ENCODE measurements at regions not wholly inside any gene's neighbourhood (a gene's known extent, or its start where the extent isn't known, plus 50 kb on each side); places are given as distances from the start of the nearest gene placed in this dataset.
A peak's percentile ranks its signal among the peaks of the same experiment; 100 is the strongest.

DNA sequence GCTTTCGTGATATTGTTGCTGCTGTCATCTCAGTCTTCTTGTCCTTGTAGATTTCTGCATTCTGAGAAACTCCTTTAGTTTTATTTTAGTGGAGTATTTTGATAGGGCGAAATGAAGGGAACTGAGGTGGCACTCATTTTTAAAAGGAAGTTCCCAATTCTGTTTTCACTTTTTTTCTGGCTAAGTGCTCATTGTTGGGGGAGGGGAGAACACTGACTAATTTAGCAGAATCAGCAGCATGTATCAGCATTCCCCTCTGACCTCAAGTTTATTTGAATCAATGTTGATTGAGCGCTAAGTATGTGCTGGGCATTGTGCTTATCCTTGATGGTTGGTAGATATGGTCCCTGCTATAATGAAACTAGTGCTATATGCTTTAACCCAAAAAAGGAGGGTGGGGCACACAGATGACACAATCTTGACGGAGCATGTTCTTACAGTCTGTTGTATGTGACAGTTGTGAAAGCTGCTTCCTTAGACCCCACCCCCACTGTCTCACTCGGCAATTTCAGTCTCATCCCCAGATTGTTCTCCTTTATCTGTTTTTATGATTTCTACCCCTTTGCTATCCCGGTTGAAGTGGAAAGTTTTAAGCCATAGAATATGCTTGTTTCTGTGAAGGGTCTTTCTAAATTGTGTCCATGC lies 262.4 kb downstream of the SOX4 start:
- Histone ChIP-seq H3K79me1 (ENCODE audit: low read depth in 1 of 2, low read length in 2 of 2) (peaks cover 0 to 12% of the 10 kb centered on the region in 2 experiments; a peak in 1 of 4 replicates), H3K27me3 (ENCODE audit: control insufficient read depth, insufficient read depth, low read length) (no peaks in the 10 kb centered on the region), H4K5ac (ENCODE audit: low read depth, low read length) (no peak overlapping the region), H2AK9ac (replicated peaks; ENCODE audit: low read depth, low read length, poor library complexity) (no peak overlapping the region), H3K4me1 (ENCODE audit: control insufficient read depth, insufficient read depth, low read length) (peaks cover 4% of the 10 kb centered on the region; the same call in 1 of the 2 replicates), H3K9ac (ENCODE audit: low read depth, low read length) (no peak overlapping the region), H3K9me1 (ENCODE audit: insufficient read depth, low read length) (peaks cover 4% of the 10 kb centered on the region), H3K4ac (ENCODE audit: low read depth, low read length) (peak overlapping the region; percentile 54), H2BK5ac (ENCODE audit: low read depth, low read length, poor library complexity, severe bottlenecking) (peak overlapping the region; percentile 56), H3K9me3 (ENCODE audit: control insufficient read depth, insufficient read depth, low read length) (peaks cover 2% of the 10 kb centered on the region; the same call in 1 of the 2 replicates), H2BK15ac (ENCODE audit: low read depth, low read length) (peak overlapping the region; percentile 25; the same call in 1 of the 3 replicates), H2BK120ac (ENCODE audit: low read depth, low read length) (peak overlapping the region; percentile 30), H2AK5ac (ENCODE audit: low read depth, low read length) (peak overlapping the region; percentile 92), H3K27ac (ENCODE audit: insufficient read depth, low read length) (peak overlapping the region; percentile 31; the same call in 1 of the 2 replicates), H3K23ac (ENCODE audit: low read depth, low read length) (no peak overlapping the region), H3K4me2 (ENCODE audit: low read depth, low read length) (peak overlapping the region; percentile 45), H3K36me3 (ENCODE audit: control insufficient read depth, insufficient read depth, low read length) (no peaks in the 10 kb centered on the region), H3K56ac (ENCODE audit: extremely low read depth, insufficient read depth, low read length) (no peak overlapping the region), H3K4me3 (ENCODE audit: insufficient read depth, low read depth, low read length) (no peak overlapping the region), H3K14ac (replicated peaks; ENCODE audit: low read depth, low read length) (peak overlapping the region; percentile 63; the same call in 1 of the 2 replicates), H4K8ac (ENCODE audit: low read depth in 2 of 2, low read length in 2 of 2) (peak overlapping the region; percentile 8 to 53; a peak in 2 of 4 replicates), H2AFZ (replicated peaks; ENCODE audit: low read length, poor library complexity) (no peak overlapping the region), H2BK20ac (ENCODE audit: low read depth, low read length) (peak overlapping the region; percentile 64; the same call in 1 of the 2 replicates), H4K91ac (ENCODE audit: insufficient read depth, low read depth, low read length) (peak overlapping the region; percentile 40), H4K20me1 (ENCODE audit: insufficient read depth, low read length) (no peaks in the 10 kb centered on the region), H3K18ac (ENCODE audit: low read depth, low read length) (peak overlapping the region; percentile 61)
- in situ Hi-C loops (cut with MboI; ENCODE audit: low sequenced_read_pairs) = no loop called here
- WGBS, 2 experiments (ENCODE audit: extremely low coverage in 2 of 2, insufficient read length in 1 of 2) = no CpG with 5 or more reads among the region's 6 CpGs
- intact Hi-C loops (cut with micrococcal nuclease) = no loop called here
- ChIA-PET POLR2A (ENCODE audit: unreplicated experiment) (no interaction called here), CTCF (interaction anchor here (0.6 to 1.1 kb wide), 3 partner anchors 27 to 263 kb away, joined by 3 to 5 read pairs (median 3); no protein-coding TSS in a partner anchor)
- DNase-seq (peak; percentile 9), ATAC-seq (ENCODE audit: low read depth) (peak; percentile 58)
- TF ChIP-seq RCOR1 (IDR thresholded peaks at IDR 0.05; ENCODE audit: insufficient replicate concordance, low read length) = no peak
- no peak for TF ChIP-seq USF2 (IDR thresholded peaks at IDR 0.05; ENCODE audit: low read depth, low read length)
- 0 out of 2 replicates have a peak, but pooled peaks have one; percentile 44 for TF ChIP-seq CEBPB (IDR thresholded peaks at IDR 0.05; ENCODE audit: low read depth, low read length)
- TF ChIP-seq MAFK (IDR thresholded peaks at IDR 0.05; ENCODE audit: low read depth, low read length) = 0 out of 2 replicates have a peak, but pooled peaks have one; percentile 25
- TF ChIP-seq CTCF (conservative IDR thresholded peaks at IDR 0.05; ENCODE audit: low read depth, low read length) = no peak
- dilution Hi-C loops (cut with HindIII; ENCODE audit: low sequenced_read_pairs, unreplicated experiment) = no loop called here
- BruUV-seq (replicated peaks) = no TSS peak
